NCI-H82 treated with DMSO at 0.1 percent for 48 hours (cell line): ENCODE measurements at regions not wholly inside any gene's neighbourhood (a gene's known extent, or its start where the extent isn't known, plus 50 kb on each side); places are given as distances from the start of the nearest gene placed in this dataset.

Source experiments
- DNase-seq: peaks from one replicate; lab custom pipeline; 2025; ENCODE audit not compliant: unreplicated experiment; lab: John Stamatoyannopoulos, UW

GRCh38 chr7:13407911-13408310 is 581.6 kb downstream of the ETV1 start:
- DNase-seq: no peak

- DNase-seq: no peak
These were observed 578.3 kb downstream of the ETV1 start for GRCh38 chr7:13411151-13411550.

GRCh38 chr7:13411636-13412035 is 577.8 kb downstream of the ETV1 start:
- DNase-seq: no peak

GRCh38 chr7:13414181-13414580 is 575.3 kb downstream of the ETV1 start:
- no peak for DNase-seq

- no peak for DNase-seq
These were observed 574.8 kb downstream of the ETV1 start for GRCh38 chr7:13414661-13415107.

GRCh38 chr7:13416071-13416470 is 573.4 kb downstream of the ETV1 start:
- DNase-seq: no peak

- no peak for DNase-seq
These were observed 572.9 kb downstream of the ETV1 start for GRCh38 chr7:13416544-13416943.

- DNase-seq: no peak
These were observed 568.7 kb downstream of the ETV1 start for GRCh38 chr7:13420726-13421125.

- no peak for DNase-seq
These were observed 567.7 kb downstream of the ETV1 start for GRCh38 chr7:13421776-13422175.

- DNase-seq: no peak
These were observed 555.5 kb downstream of the ETV1 start for GRCh38 chr7:13433946-13434345.

GRCh38 chr7:13442226-13442625 is 547.2 kb downstream of the ETV1 start:
- no peak for DNase-seq

GRCh38 chr7:13447637-13448036 is 541.8 kb downstream of the ETV1 start:
- no peak for DNase-seq

GRCh38 chr7:13448243-13448642 is 541.2 kb downstream of the ETV1 start:
- no peak for DNase-seq

GRCh38 chr7:13449460-13449859 is 540.0 kb downstream of the ETV1 start:
- DNase-seq: no peak

- DNase-seq: no peak
These were observed 534.4 kb downstream of the ETV1 start for GRCh38 chr7:13454916-13455592.

GRCh38 chr7:13457790-13458189 is 531.7 kb downstream of the ETV1 start:
- no peak for DNase-seq

GRCh38 chr7:13466874-13467547 is 522.5 kb downstream of the ETV1 start:
- peak; percentile 82 for DNase-seq

- no peak for DNase-seq
These were observed 512.5 kb downstream of the ETV1 start for GRCh38 chr7:13476881-13477444.

GRCh38 chr7:13489386-13489785 is 500.1 kb downstream of the ETV1 start:
- DNase-seq: no peak

- DNase-seq: no peak
These were observed 492.5 kb downstream of the ETV1 start for GRCh38 chr7:13496976-13497375.

- DNase-seq: no peak
These were observed 480.9 kb downstream of the ETV1 start for GRCh38 chr7:13508586-13508985.

- DNase-seq: no peak
These were observed 470.7 kb downstream of the ETV1 start for GRCh38 chr7:13518738-13519137.
